Prostate gland (tissue), 2 donors: ENCODE measurements at regions not wholly inside any gene's neighbourhood (a gene's known extent, or its start where the extent isn't known, plus 50 kb on each side); places are given as distances from the start of the nearest gene placed in this dataset.

Experiments used
- DNase-seq: peaks from one replicate; pipeline ENCODE4 v3.0.0-alpha.2; 2019; ENCODE audit warnings: low spot score
- H3K27ac ChIP-seq, 2 donors: fragments of 200-600 bp; sonication (generic); 2 replicates each; pipeline ENCODE4 v1.5.1; 2017 to 2019
- H3K27me3 ChIP-seq: fragments of 200-600 bp; sonication (generic); replicated peaks from 2 replicates; pipeline ENCODE4 v1.5.1; 2019; ENCODE audit not compliant: insufficient read depth
- H3K36me3 ChIP-seq, 2 donors: fragments of 200-600 bp; sonication (generic); 1 replicate in 1 of 2; 2 replicates in 1 of 2; pipeline versions ENCODE4 v1.5.1 to v1.8.1; 2017 to 2019
- H3K4me1 ChIP-seq: fragments of 200-600 bp; sonication (generic); replicated peaks from 2 replicates; pipeline ENCODE4 v1.5.1; 2019
- H3K4me3 ChIP-seq, 2 donors: fragments of 200-600 bp; sonication (generic); 2 replicates each; pipeline ENCODE4 v1.5.1; 2017 to 2019
- H3K9me3 ChIP-seq: fragments of 200-600 bp; sonication (generic); 2 replicates; pipeline ENCODE4 v1.5.1; 2017
- CTCF ChIP-seq, 4 experiments: fragments of 200-600 bp in 2 of 4; fragments of 450-650 bp in 2 of 4; sonication (generic) in 2 of 4; IDR thresholded peaks; 1 replicate in 3 of 4; 2 replicates in 1 of 4; pipeline ENCODE4 v1.5.1; 2016 to 2019; ENCODE audit warnings: antibody characterized with exemption in 4 of 4, mild to moderate bottlenecking in 2 of 4, moderate library complexity in 2 of 4
- POLR2A ChIP-seq: fragments of 450-650 bp; IDR thresholded peaks from one replicate; pipeline ENCODE4 v1.6.1; 2016; ENCODE audit warnings: antibody characterized with exemption, mild to moderate bottlenecking
- POLR2AphosphoS5 ChIP-seq: sonication (generic); formaldehyde crosslinking; IDR thresholded peaks from one replicate; pipeline ENCODE4 v1.6.1; 2017; ENCODE audit warnings: antibody characterized with exemption
- WGBS: methylation state at CpG from one replicate; pipeline ENCODE4 v1.1.5; 2018; 5-methylcytosine and 5-hydroxymethylcytosine counted together
- intact Hi-C: fragments of 100-400 bp; cut with DNase I; formaldehyde crosslinking; loops from one replicate; pipeline ENCODE4 v1.14.2; 2022

- TF ChIP-seq POLR2AphosphoS5 = no peak
- TF ChIP-seq CTCF (IDR thresholded peaks at IDR 0.05) = no peak
- no peak for TF ChIP-seq POLR2A
- intact Hi-C loops = no loop called here
- Histone ChIP-seq H3K27ac (no peak overlapping the region), H3K4me3 (no peak overlapping the region), H3K4me1 (no peaks in the 10 kb centered on the region), H3K27me3 (no peaks in the 10 kb centered on the region), H3K9me3 (no peaks in the 10 kb centered on the region), H3K36me3 (no peaks in the 10 kb centered on the region)
- DNase-seq = no peak
- WGBS = 95% methylated on average over 7 of the region's 7 CpGs
These were observed 127.6 kb downstream of the ANKRD60 start for GRCh38 chr20:58100731-58101356.

GRCh38 chr20:58099956-58100730, 128.3 kb downstream of the ANKRD60 start:
- intact Hi-C loops = no loop called here
- no peak overlapping the region for H3K4me3 ChIP-seq
- no peak overlapping the region for H3K27ac ChIP-seq
- WGBS = 84% methylated on average over 9 of the region's 9 CpGs
- no peak for DNase-seq
- no peaks in the 10 kb centered on the region for H3K36me3 ChIP-seq
- no peaks in the 10 kb centered on the region for H3K27me3 ChIP-seq
- no peaks in the 10 kb centered on the region for H3K4me1 ChIP-seq
- H3K9me3 ChIP-seq = no peaks in the 10 kb centered on the region
- TF ChIP-seq POLR2AphosphoS5 = no peak
- TF ChIP-seq CTCF (IDR thresholded peaks at IDR 0.05) = no peak
- no peak for TF ChIP-seq POLR2A

DNA sequence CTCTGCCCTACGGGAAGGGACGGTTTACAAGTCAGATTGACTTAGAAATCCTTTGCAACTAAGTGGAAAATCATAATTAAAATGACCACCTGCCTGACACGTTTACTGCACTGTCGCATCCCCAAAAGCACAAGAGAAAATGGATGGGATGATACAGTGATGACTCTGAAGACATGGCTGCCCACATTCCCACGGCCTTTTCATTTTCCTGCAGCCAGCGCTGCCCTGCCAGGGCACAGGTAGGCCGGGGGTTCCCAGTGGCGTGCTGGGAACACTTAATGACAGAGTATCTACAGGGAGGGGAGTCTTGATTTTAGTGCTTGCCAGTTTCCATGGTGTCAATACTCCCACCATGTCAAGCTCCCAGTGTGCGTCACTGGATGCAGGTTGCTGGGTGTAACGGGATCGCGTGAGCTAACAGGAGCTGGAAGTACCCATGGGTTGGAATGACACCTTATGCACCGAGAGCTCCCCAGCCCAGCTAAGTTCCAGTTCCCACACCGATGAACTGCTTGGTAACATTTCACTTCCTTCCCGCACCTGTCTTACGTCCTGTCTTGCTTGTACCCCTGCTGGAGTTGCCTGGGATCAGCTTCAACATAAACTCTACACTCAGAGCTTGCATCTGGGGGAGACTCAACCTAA, 129.0 kb downstream of the ANKRD60 start:
- H3K36me3 ChIP-seq = no peaks in the 10 kb centered on the region
- no peak overlapping the region for H3K4me3 ChIP-seq
- no peak for TF ChIP-seq POLR2A
- TF ChIP-seq POLR2AphosphoS5 = no peak
- TF ChIP-seq CTCF (IDR thresholded peaks at IDR 0.05) = no peak
- intact Hi-C loops = no loop called here
- WGBS = 92% methylated on average over 16 of the region's 16 CpGs
- DNase-seq = no peak
- no peaks in the 10 kb centered on the region for H3K27me3 ChIP-seq
- H3K9me3 ChIP-seq = no peaks in the 10 kb centered on the region
- no peak overlapping the region for H3K27ac ChIP-seq
- H3K4me1 ChIP-seq = no peaks in the 10 kb centered on the region

GRCh38 chr20:58098571-58098970, 129.9 kb downstream of the ANKRD60 start:
- no peaks in the 10 kb centered on the region for H3K4me1 ChIP-seq
- 72% methylated on average over 4 of the region's 4 CpGs for WGBS

More at GRCh38 chr20:58098571-58098970, 129.9 kb downstream of the ANKRD60 start:
- Histone ChIP-seq H3K4me3 (no peak overlapping the region), H3K9me3 (no peaks in the 10 kb centered on the region), H3K36me3 (no peaks in the 10 kb centered on the region), H3K27ac (no peak overlapping the region), H3K27me3 (no peaks in the 10 kb centered on the region)
- no peak for DNase-seq
- intact Hi-C loops = no loop called here
- TF ChIP-seq POLR2A (no peak), POLR2AphosphoS5 (no peak), CTCF (IDR thresholded peaks at IDR 0.05) (no peak)
